ENCODE measurements at regions not wholly inside any gene's neighbourhood (a gene's known extent, or its start where the extent isn't known, plus 50 kb on each side); places are given as distances from the start of the nearest gene placed in this dataset.

- Histone ChIP-seq H3K36me3 (ENCODE audit: insufficient read depth, low read length) (no peaks in the 10 kb centered on the region), H3K4me3 (ENCODE audit: insufficient read depth, low read length) (no peak overlapping the region), H3K27ac (ENCODE audit: low read depth, low read length) (no peak overlapping the region), H3K9me3 (ENCODE audit: low read depth, low read length) (peaks cover 5% of the 10 kb centered on the region), H2AFZ (ENCODE audit: low read length) (no peak overlapping the region), H4K20me1 (ENCODE audit: insufficient read depth, low read length) (no peaks in the 10 kb centered on the region), H3K79me2 (ENCODE audit: insufficient read depth, low read length) (no peaks in the 10 kb centered on the region), H3K4me1 (ENCODE audit: insufficient read depth, low read length) (no peaks in the 10 kb centered on the region), H3K4me2 (ENCODE audit: insufficient read depth, low read length) (no peak overlapping the region), H3K27me3 (ENCODE audit: insufficient read depth, low read length) (no peaks in the 10 kb centered on the region)
- TF ChIP-seq, protein P1, sequence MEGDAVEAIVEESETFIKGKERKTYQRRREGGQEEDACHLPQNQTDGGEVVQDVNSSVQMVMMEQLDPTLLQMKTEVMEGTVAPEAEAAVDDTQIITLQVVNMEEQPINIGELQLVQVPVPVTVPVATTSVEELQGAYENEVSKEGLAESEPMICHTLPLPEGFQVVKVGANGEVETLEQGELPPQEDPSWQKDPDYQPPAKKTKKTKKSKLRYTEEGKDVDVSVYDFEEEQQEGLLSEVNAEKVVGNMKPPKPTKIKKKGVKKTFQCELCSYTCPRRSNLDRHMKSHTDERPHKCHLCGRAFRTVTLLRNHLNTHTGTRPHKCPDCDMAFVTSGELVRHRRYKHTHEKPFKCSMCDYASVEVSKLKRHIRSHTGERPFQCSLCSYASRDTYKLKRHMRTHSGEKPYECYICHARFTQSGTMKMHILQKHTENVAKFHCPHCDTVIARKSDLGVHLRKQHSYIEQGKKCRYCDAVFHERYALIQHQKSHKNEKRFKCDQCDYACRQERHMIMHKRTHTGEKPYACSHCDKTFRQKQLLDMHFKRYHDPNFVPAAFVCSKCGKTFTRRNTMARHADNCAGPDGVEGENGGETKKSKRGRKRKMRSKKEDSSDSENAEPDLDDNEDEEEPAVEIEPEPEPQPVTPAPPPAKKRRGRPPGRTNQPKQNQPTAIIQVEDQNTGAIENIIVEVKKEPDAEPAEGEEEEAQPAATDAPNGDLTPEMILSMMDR (IDR thresholded peaks at IDR 0.05; ENCODE audit: extremely low read depth, low read depth, low read length), result no peak
- no peak for DNase-seq (ENCODE audit: insufficient read length, low spot score, missing footprints)
Measured at GRCh38 chr20:20915844-20916243, 190.3 kb downstream of the LINC00237 start.

- no peaks in the 10 kb centered on the region for H3K36me3 ChIP-seq (ENCODE audit: insufficient read depth, low read length)
- H3K4me2 ChIP-seq (ENCODE audit: insufficient read depth, low read length), result no peak overlapping the region
- H3K27ac ChIP-seq (ENCODE audit: low read depth, low read length), result no peak overlapping the region
- H3K4me3 ChIP-seq (ENCODE audit: insufficient read depth, low read length), result no peak overlapping the region
- no peaks in the 10 kb centered on the region for H3K27me3 ChIP-seq (ENCODE audit: insufficient read depth, low read length)
- H2AFZ ChIP-seq (ENCODE audit: low read length), result no peak overlapping the region
- H3K9me3 ChIP-seq (ENCODE audit: low read depth, low read length), result no peaks in the 10 kb centered on the region
- TF ChIP-seq, protein P1 (IDR thresholded peaks at IDR 0.05; ENCODE audit: extremely low read depth, low read depth, low read length), result no peak
- no peaks in the 10 kb centered on the region for H3K79me2 ChIP-seq (ENCODE audit: insufficient read depth, low read length)
- no peak for DNase-seq (ENCODE audit: insufficient read length, low spot score, missing footprints)
- H3K4me1 ChIP-seq (ENCODE audit: insufficient read depth, low read length), result no peaks in the 10 kb centered on the region
- H4K20me1 ChIP-seq (ENCODE audit: insufficient read depth, low read length), result no peaks in the 10 kb centered on the region
Measured at GRCh38 chr20:20904501-20904831, 192.0 kb upstream of the RALGAPA2 start.

GRCh38 chr20:20903773-20904500, 191.5 kb upstream of the RALGAPA2 start:
- no peaks in the 10 kb centered on the region for H3K36me3 ChIP-seq (ENCODE audit: insufficient read depth, low read length)
- no peak overlapping the region for H3K4me2 ChIP-seq (ENCODE audit: insufficient read depth, low read length)
- no peaks in the 10 kb centered on the region for H3K79me2 ChIP-seq (ENCODE audit: insufficient read depth, low read length)
- H2AFZ ChIP-seq (ENCODE audit: low read length), result no peak overlapping the region
- H4K20me1 ChIP-seq (ENCODE audit: insufficient read depth, low read length), result no peaks in the 10 kb centered on the region
- TF ChIP-seq, protein P1 (IDR thresholded peaks at IDR 0.05; ENCODE audit: extremely low read depth, low read depth, low read length), result no peak
- no peaks in the 10 kb centered on the region for H3K4me1 ChIP-seq (ENCODE audit: insufficient read depth, low read length)
- no peaks in the 10 kb centered on the region for H3K9me3 ChIP-seq (ENCODE audit: low read depth, low read length)
- H3K27me3 ChIP-seq (ENCODE audit: insufficient read depth, low read length), result no peaks in the 10 kb centered on the region
- no peak for DNase-seq (ENCODE audit: insufficient read length, low spot score, missing footprints)
- H3K4me3 ChIP-seq (ENCODE audit: insufficient read depth, low read length), result no peak overlapping the region
- H3K27ac ChIP-seq (ENCODE audit: low read depth, low read length), result no peak overlapping the region

DNA sequence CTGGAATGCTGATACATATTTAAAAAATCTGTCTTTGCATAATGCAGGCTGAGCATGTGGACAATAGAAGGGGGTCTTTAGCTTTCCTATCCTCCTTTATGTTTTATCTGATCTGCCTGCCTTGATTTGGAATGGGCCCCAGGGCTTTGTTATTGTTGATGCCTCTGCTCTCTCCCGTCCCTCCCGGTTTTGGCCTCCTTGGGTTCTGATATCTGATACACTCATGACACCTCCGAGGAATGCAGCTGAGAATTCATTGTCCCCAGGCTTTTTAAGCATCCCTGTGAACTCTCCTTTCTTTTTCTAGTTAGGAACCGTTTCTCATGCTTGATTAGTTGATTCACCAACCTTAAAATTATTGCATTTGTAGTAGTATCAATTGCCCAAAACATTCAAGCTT, 185.5 kb upstream of the RALGAPA2 start:
- Histone ChIP-seq H3K27me3 (ENCODE audit: insufficient read depth, low read length) (no peaks in the 10 kb centered on the region), H3K4me1 (ENCODE audit: insufficient read depth, low read length) (no peaks in the 10 kb centered on the region), H4K20me1 (ENCODE audit: insufficient read depth, low read length) (no peaks in the 10 kb centered on the region), H3K9me3 (ENCODE audit: low read depth, low read length) (no peaks in the 10 kb centered on the region), H3K79me2 (ENCODE audit: insufficient read depth, low read length) (no peaks in the 10 kb centered on the region), H3K27ac (ENCODE audit: low read depth, low read length) (no peak overlapping the region), H3K4me2 (ENCODE audit: insufficient read depth, low read length) (no peak overlapping the region), H3K36me3 (ENCODE audit: insufficient read depth, low read length) (no peaks in the 10 kb centered on the region), H3K4me3 (ENCODE audit: insufficient read depth, low read length) (no peak overlapping the region), H2AFZ (ENCODE audit: low read length) (no peak overlapping the region)
- DNase-seq (ENCODE audit: insufficient read length, low spot score, missing footprints), result no peak
- TF ChIP-seq, protein P1 (IDR thresholded peaks at IDR 0.05; ENCODE audit: extremely low read depth, low read depth, low read length), result no peak

All from osteoblast (primary cell).